Vagina (tissue), 2 donors: ENCODE measurements at regions not wholly inside any gene's neighbourhood (a gene's known extent, or its start where the extent isn't known, plus 50 kb on each side); places are given as distances from the start of the nearest gene placed in this dataset.

ENCODE experiments used
- CTCF ChIP-seq, 3 experiments: fragments of 450-650 bp in 2 of 3; fragments of 200-600 bp in 1 of 3; sonication (generic) in 1 of 3; IDR thresholded peaks; one replicate each; pipeline ENCODE4 v1.5.1; 2017 to 2019; ENCODE audit warnings: antibody characterized with exemption in 3 of 3, mild to moderate bottlenecking in 2 of 3, moderate library complexity in 2 of 3
- POLR2A ChIP-seq, 2 donors: fragments of 450-650 bp; IDR thresholded peaks; one replicate each; pipeline ENCODE4 v1.6.1; 2017; ENCODE audit warnings: antibody characterized with exemption in 2 of 2, mild to moderate bottlenecking in 2 of 2, moderate library complexity in 2 of 2
- POLR2AphosphoS5 ChIP-seq, 2 donors: sonication (generic); formaldehyde crosslinking; IDR thresholded peaks; one replicate each; pipeline ENCODE4 v1.9.0; 2017; ENCODE audit warnings: antibody characterized with exemption in 2 of 2, mild to moderate bottlenecking in 2 of 2, low read depth in 1 of 2; ENCODE audit not compliant: insufficient read depth in 1 of 2

DNA sequence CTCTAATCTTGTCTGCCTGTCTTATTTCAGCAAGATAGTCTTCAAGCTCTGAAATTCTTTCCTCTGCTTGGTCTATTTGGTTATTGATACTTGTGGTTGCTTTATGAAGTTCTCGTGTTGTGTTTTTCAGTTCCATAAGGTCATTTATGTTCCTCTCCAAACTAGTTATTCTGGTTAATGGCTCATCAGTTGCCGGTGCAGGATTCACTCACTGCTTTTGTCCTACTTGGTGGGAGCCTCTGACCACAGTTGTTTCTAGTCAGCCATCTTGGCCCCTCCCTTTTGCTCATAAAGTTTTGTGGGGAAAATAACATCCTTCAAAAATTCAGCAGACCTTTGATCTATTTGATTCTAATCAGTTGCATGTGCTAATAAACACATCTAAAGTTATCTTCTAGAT is 158.6 kb upstream of the PARD3B start:
- no peak for TF ChIP-seq CTCF (IDR thresholded peaks at IDR 0.05)
- TF ChIP-seq POLR2AphosphoS5 (IDR thresholded peaks at IDR 0.05; ENCODE audit: insufficient read depth in 1 of 2, low read depth in 1 of 2): no peak
- TF ChIP-seq POLR2A (IDR thresholded peaks at IDR 0.05): no peak
